ENCODE measurements at regions not wholly inside any gene's neighbourhood (a gene's known extent, or its start where the extent isn't known, plus 50 kb on each side); places are given as distances from the start of the nearest gene placed in this dataset.
A peak's percentile ranks its signal among the peaks of the same experiment; 100 is the strongest.

DNA sequence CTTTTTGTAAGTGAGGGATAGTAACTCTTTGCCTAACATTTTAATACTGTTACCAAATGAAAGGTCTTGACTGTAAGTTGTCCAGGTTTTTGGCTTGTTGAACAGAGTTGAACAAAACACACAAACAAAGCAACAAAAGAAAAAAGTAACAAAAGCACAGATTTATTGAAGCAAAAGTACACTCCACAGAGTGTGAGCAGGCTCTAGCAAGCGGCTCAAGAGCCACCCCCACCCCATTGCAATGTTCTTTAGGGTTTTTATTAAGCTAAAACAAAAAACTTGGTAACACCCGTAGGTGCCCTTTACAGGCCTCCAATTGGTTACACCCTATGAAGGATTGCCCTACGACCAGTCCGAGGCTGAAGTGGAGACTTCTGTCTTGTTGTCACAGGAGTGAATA is 197.4 kb upstream of the MAP3K1 start:
- no peak for DNase-seq

DNA sequence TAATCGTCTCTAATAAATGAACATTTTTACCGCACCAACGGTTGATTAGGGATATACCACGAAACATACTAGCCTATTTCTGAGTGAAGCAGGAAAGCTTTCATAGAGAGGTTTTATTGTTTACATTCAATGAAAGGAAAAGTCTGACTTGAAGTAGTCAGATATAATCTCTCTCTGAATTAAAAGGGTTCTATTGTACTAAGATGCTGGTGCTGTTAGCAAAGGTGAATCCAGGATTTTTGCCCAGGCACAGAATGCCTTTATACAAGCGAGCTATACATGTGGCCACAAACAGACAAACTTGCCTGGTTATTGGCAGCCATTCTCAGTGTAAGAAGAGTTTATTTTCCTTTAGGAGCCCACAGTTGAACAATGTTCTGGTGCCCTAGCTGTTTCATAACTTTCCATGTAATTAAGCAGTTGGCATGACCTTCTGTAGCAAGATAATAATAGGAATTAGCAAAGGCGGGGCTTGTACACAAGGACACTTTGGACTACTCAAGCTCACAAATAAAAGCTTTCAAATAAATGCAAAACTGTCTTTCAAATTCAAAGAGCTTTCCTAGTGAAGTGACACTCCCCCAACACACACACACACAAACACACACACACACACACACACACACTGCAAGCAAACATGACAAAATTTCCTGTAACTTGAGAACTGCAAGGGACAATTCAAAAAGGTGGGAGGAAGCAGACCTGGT is 198.7 kb upstream of the MAP3K1 start:
- no peak for DNase-seq

DNA sequence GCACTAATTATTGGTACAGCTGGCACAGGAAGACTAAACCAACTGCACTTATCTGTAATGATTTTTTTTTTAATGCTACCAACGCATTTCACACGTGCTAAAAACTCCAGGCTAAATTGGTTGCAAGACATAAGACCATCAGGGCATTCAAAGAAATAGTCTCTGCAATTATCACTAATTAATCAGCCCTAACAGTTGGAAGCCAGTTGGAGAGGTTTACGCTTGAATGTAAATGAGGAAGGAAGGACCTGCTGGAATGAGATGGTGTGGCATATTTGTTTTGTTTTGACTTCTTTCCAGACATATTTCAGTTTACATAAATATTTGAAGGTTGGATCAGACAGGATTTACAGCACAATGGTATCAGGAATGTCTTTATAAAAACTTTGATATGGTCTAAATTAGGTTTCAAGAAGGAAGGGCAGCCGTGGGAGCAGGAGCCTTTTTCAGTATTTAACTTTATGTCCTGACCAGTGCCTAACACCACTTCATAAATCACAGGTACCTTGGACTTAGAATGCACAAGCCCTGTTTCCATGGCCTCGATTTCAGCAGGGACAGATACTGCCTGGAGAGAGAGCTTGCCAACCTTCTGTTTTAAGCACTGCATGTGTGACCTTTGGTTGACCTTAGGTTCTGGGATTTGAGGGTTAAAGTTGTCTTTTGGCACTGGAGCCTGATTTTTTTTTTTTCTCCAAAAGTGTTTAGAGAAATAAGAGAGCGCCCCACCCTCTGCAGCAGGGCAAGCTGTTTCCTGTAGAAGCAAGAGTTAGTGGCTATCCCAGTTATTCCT is 199.8 kb upstream of the MAP3K1 start:
- DNase-seq, result no peak

DNA sequence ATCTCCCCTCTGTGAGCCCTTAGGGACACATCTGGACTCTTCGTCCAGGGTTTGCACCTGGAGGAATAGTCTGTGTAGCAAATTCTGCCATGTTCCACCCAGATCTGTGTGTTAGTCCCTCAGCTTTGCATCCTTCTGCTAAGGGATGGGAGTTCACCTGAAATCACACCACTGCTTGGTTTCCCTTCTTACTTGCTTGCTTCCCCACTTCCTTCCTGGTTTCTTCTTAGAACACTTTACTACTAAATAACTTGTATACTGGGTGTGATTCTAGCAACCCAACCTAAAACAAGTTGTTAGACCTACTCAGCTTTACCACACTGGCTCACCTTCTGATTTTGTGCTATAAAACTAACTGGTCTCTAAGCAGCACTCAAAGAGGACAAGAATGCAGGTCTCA is 202.6 kb upstream of the MAP3K1 start:
- DNase-seq, result no peak

GRCh38 chr5:56612353-56612752 is 203.0 kb upstream of the MAP3K1 start:
- DNase-seq, result no peak

- DNase-seq, result peak; percentile 69
Measured at GRCh38 chr5:56610093-56610698, 205.2 kb upstream of the MAP3K1 start.

- DNase-seq, result no peak
Measured at GRCh38 chr5:56608217-56608925, 207.0 kb upstream of the MAP3K1 start.

DNA sequence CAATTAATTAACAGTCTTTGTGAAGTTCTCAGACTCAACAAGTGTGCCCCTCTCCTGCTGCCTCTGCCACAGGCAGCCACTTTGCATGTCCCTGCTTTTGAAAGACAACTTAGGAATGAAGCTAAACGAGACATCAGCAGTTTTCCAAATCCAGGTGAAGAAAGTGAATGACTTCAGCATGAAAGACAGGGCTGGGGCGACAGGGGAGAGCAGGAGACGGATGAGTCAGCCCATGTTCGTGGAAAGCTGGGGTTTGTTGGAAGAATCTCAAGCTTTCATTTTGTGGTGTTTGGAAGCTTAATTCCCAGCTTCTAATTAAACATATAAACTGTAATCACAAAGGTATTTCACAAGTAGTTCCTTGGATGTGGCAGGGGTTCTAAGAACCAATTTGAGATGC is 207.8 kb upstream of the MAP3K1 start:
- no peak for DNase-seq

GRCh38 chr5:56607074-56607473 is 208.3 kb upstream of the MAP3K1 start:
- DNase-seq, result no peak

DNA sequence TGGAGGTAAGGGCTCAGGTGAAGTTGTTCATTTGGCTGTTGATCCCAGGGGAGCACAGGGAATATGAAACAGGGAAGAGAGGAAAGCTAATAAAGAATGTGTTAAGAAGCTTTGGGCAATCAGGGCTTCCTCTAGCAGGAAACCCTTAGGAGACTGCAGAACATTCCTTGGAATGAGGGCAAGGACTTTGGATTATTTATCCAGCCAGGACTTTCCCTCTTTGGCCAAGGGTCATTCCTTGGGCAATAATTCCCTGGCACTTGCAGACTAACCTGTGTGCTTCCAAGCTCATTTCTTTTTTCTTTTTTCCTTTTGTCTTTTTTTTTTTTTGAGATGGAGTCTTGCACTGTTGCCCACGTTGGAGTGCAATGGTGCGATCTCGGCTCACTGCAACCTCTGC is 209.2 kb upstream of the MAP3K1 start:
- DNase-seq, result no peak

- DNase-seq, result no peak
Measured at GRCh38 chr5:56605231-56605630, 210.1 kb upstream of the MAP3K1 start.

DNA sequence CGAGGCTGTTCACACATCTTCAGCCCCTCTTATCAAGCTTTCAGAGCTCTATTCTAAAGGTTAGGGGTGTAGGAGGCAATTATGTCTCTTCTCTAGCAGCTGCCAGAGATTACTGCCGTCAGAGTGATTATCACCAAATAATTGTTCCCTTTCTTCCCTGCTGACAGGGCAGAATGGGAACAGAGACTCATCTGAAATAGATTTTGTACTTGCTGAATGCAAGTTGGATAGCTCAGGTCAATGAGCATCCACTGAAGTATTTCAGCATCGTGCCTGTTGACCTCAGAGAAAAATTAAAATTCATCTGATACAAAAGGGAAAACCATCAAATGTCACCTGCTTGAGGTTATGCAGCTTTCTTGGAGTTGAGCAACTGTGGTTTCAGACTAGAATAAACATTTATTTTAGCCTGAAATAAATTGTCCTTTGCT is 213.7 kb upstream of the MAP3K1 start:
- no peak for DNase-seq

- no peak for DNase-seq
Measured at GRCh38 chr5:56598941-56599340, 216.4 kb upstream of the MAP3K1 start.

GRCh38 chr5:56596155-56596554 is 219.2 kb upstream of the MAP3K1 start:
- no peak for DNase-seq

GRCh38 chr5:56595566-56595965 is 219.8 kb upstream of the MAP3K1 start:
- DNase-seq, result no peak

- DNase-seq, result no peak
Measured at GRCh38 chr5:56594792-56595191, 220.6 kb upstream of the MAP3K1 start.

- DNase-seq, result no peak
Measured at GRCh38 chr5:56591081-56591480, 224.3 kb upstream of the MAP3K1 start.

DNA sequence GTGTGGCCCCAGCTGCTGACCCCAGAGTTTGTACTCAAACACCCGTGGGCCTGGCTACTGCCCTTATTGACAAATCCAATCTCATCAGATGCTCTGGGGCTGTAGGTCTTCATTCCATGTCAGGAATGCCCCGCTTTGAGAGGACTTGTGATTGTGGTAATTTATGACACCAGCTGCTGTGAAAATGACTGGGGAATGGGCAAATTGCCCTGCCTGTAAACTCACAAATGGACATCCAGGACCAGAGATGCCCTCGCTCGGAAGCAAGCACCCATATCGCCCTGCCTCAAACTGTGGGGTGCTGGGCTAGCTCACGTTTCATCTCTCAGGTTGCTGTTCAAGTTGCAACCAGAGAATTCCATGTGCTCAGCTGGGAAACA is 225.9 kb upstream of the MAP3K1 start:
- DNase-seq, result no peak

GRCh38 chr5:56588636-56589480 is 226.5 kb upstream of the MAP3K1 start:
- peak; percentile 80 for DNase-seq

DNA sequence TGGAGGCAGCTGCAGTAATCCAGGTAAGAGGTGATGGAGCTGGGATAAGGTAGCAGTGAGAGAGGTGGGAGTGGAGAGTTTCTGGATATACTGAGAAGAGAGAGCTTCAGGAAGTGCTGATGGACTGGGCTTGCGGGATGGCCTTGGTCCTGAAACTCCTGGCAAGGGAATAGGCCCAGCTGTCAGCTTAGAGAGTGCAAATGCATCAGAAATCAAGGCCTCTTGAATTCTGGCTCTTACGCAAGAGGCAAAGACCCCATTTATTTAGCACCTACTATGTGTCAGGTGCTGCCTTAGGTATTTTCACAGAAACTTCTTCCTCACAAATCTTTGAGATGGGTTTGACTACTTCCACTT is 227.2 kb upstream of the MAP3K1 start:
- DNase-seq, result no peak

GRCh38 chr5:56587381-56588130 is 227.8 kb upstream of the MAP3K1 start:
- DNase-seq, result no peak
